H1 (cell line): ENCODE measurements at regions not wholly inside any gene's neighbourhood (a gene's known extent, or its start where the extent isn't known, plus 50 kb on each side); places are given as distances from the start of the nearest gene placed in this dataset.

Experiments used
- E2F6 ChIP-seq: IDR thresholded peaks from 2 replicates; pipeline ENCODE4 v1.6.1; 2012; ENCODE audit warnings: inconsistent platforms
- TAF1 ChIP-seq: IDR thresholded peaks from 2 replicates; pipeline ENCODE4 v1.6.1; 2011; ENCODE audit warnings: mild to moderate bottlenecking, low read depth, low read length

- TF ChIP-seq TAF1 (no peak), E2F6 (no peak)
These were observed 179.0 kb downstream of the BARD1 start (continued) for GRCh38 chr2:214630402-214631045.
